DOHH2 (cell line): ENCODE measurements at regions not wholly inside any gene's neighbourhood (a gene's known extent, or its start where the extent isn't known, plus 50 kb on each side); places are given as distances from the start of the nearest gene placed in this dataset.

ENCODE experiments used
- H3F3A ChIP-seq: fragments of 200-600 bp; sonication (generic), shearing (Covaris generic); 2 replicates; pipeline ENCODE4 v1.6.0; 2016; ENCODE audit warnings: antibody characterized with exemption, mild to moderate bottlenecking; ENCODE audit not compliant: control insufficient read depth, insufficient read depth
- H3K27ac ChIP-seq: fragments of 200-600 bp; sonication (generic); 2 replicates; pipeline ENCODE4 v1.5.1; 2014; ENCODE audit warnings: low read depth, mild to moderate bottlenecking, low read length, moderate library complexity
- H3K27me3 ChIP-seq: fragments of 200-600 bp; sonication (generic); 2 replicates; pipeline ENCODE4 v1.6.1; 2014; ENCODE audit warnings: mild to moderate bottlenecking, low read length, mixed read lengths; ENCODE audit not compliant: control insufficient read depth
- H3K36me3 ChIP-seq: fragments of 200-600 bp; sonication (generic); 2 replicates; pipeline ENCODE4 v1.6.1; 2014; ENCODE audit warnings: mild to moderate bottlenecking, low read length, moderate library complexity, mixed read lengths; ENCODE audit not compliant: control insufficient read depth
- H3K4me1 ChIP-seq: fragments of 200-600 bp; sonication (generic); 2 replicates; pipeline ENCODE4 v1.6.1; 2014; ENCODE audit warnings: mild to moderate bottlenecking, low read length, mixed read lengths; ENCODE audit not compliant: control insufficient read depth
- H3K4me2 ChIP-seq: fragments of 200-600 bp; sonication (generic); 2 replicates; pipeline ENCODE4 v1.6.0; 2014; ENCODE audit warnings: mild to moderate bottlenecking, low read length, moderate library complexity
- H3K4me3 ChIP-seq: fragments of 200-600 bp; sonication (generic); 2 replicates; pipeline ENCODE4 v1.5.1; 2014; ENCODE audit warnings: mild to moderate bottlenecking, low read length, mixed read lengths
- H3K79me2 ChIP-seq: fragments of 200-600 bp; sonication (generic); 2 replicates; pipeline ENCODE4 v1.6.1; 2014; ENCODE audit warnings: mild to moderate bottlenecking, low read length, mixed read lengths; ENCODE audit not compliant: control insufficient read depth
- H3K9me2 ChIP-seq: fragments of 200-600 bp; sonication (generic); replicated peaks from 2 replicates; pipeline ENCODE4 v1.6.1; 2014; ENCODE audit warnings: mild to moderate bottlenecking, low read length, mixed read lengths; ENCODE audit not compliant: control insufficient read depth
- H3K9me3 ChIP-seq: fragments of 200-600 bp; sonication (generic); 2 replicates; pipeline ENCODE4 v1.6.1; 2014; ENCODE audit warnings: antibody characterized with exemption, low read length, mixed read lengths; ENCODE audit not compliant: control insufficient read depth, insufficient read depth
- H4K20me1 ChIP-seq: fragments of 200-600 bp; sonication (generic); 2 replicates; pipeline ENCODE4 v1.6.0; 2014; ENCODE audit warnings: low read depth, mild to moderate bottlenecking, antibody characterized with exemption, low read length, moderate library complexity; ENCODE audit not compliant: control insufficient read depth, insufficient read depth
- EZH2phosphoT487 ChIP-seq: fragments of 200-600 bp; sonication (generic); IDR thresholded peaks from 2 replicates; pipeline ENCODE4 v1.6.1; 2017; ENCODE audit warnings: borderline replicate concordance, mild to moderate bottlenecking, antibody characterized with exemption, low read length, moderate library complexity, mixed read lengths
- TF ChIP-seq, protein P1 (sequence below): fragments of 200-600 bp; sonication (generic); IDR thresholded peaks from one replicate; pipeline ENCODE4 v1.5.1; 2014; ENCODE audit warnings: antibody characterized with exemption, mild to moderate bottlenecking, low read depth, low read length; ENCODE audit not compliant: poor library complexity, severe bottlenecking

DNA sequence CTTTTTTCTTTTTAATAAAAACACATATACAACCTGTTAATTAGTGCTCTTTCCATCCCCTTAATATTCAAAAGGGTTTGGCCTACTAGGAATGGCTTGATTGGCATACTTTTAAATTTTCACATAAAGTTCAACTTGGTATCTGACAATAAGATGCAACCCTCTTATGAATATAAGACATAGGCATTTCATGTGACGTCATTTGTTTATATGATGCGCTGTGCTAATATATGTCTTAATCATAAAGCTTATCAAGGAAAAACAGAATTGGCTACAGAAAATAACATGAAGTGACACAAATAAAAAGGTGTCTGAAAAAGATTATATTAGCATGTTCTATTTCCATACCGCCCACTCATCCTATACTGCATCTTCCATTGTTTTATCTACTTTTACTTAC, 1642.4 kb downstream of the EFNA5 start:
- H3K4me1 ChIP-seq, result no peaks in the 10 kb centered on the region
- H3K36me3 ChIP-seq, result no peaks in the 10 kb centered on the region
- H3K27ac ChIP-seq, result no peak overlapping the region
- no peak overlapping the region for H3K4me3 ChIP-seq
- H3K4me2 ChIP-seq, result no peak overlapping the region
- no peaks in the 10 kb centered on the region for H3K9me2 ChIP-seq
- no peaks in the 10 kb centered on the region for H3K79me2 ChIP-seq
- H3K27me3 ChIP-seq, result no peaks in the 10 kb centered on the region
- H4K20me1 ChIP-seq, result no peaks in the 10 kb centered on the region
- H3K9me3 ChIP-seq, result no peaks in the 10 kb centered on the region
- H3F3A ChIP-seq, result no peaks in the 10 kb centered on the region
- TF ChIP-seq, protein P1, sequence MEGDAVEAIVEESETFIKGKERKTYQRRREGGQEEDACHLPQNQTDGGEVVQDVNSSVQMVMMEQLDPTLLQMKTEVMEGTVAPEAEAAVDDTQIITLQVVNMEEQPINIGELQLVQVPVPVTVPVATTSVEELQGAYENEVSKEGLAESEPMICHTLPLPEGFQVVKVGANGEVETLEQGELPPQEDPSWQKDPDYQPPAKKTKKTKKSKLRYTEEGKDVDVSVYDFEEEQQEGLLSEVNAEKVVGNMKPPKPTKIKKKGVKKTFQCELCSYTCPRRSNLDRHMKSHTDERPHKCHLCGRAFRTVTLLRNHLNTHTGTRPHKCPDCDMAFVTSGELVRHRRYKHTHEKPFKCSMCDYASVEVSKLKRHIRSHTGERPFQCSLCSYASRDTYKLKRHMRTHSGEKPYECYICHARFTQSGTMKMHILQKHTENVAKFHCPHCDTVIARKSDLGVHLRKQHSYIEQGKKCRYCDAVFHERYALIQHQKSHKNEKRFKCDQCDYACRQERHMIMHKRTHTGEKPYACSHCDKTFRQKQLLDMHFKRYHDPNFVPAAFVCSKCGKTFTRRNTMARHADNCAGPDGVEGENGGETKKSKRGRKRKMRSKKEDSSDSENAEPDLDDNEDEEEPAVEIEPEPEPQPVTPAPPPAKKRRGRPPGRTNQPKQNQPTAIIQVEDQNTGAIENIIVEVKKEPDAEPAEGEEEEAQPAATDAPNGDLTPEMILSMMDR, result no peak

DNA sequence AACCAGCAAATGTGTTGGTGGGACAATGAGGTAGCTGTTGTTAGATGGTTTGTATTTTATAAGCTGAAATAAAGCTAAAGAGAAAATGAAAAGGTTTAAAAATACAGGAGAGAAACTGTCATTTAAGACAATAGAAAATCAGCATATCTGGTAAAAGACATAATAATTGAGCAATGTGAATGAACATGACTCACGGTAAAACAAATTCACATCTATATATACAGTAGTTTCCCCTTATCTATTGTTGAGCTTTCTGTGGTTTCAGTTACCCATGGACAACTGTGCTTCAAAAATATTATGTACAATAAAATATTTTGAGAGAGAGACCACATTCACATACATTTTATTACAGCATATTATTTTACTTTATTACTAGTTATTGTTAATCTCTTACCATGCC, 1649.8 kb downstream of the EFNA5 start:
- Histone ChIP-seq H3K4me1 (no peaks in the 10 kb centered on the region), H3K36me3 (no peaks in the 10 kb centered on the region), H3K27me3 (no peaks in the 10 kb centered on the region), H3K9me3 (no peaks in the 10 kb centered on the region), H3K79me2 (no peaks in the 10 kb centered on the region), H4K20me1 (no peaks in the 10 kb centered on the region), H3K4me3 (no peak overlapping the region), H3K9me2 (no peaks in the 10 kb centered on the region), H3K4me2 (no peak overlapping the region), H3F3A (no peaks in the 10 kb centered on the region), H3K27ac (no peak overlapping the region)
- no peak for TF ChIP-seq EZH2phosphoT487
- TF ChIP-seq, protein P1, result no peak

DNA sequence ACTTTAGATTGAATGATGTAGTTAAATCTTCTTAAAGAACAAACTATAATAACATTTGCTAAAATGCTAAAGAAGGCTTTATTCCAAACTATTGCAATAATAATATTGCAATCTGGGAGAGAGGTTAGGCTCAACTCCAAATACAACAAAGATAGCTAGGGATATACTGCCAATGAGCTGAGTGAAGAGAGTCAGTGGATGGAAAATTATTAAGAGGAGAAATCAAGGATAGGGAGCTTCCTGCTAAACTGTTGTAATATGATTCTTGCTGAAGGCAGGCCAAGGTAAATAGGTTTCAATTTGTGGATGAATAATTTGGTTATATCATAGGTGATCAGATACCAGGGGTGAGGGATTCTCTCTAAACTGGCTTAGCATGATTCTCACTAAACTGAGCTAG, 1651.5 kb downstream of the EFNA5 start:
- no peaks in the 10 kb centered on the region for H4K20me1 ChIP-seq
- H3K4me3 ChIP-seq, result no peak overlapping the region
- H3K36me3 ChIP-seq, result no peaks in the 10 kb centered on the region
- H3K4me2 ChIP-seq, result no peak overlapping the region
- H3F3A ChIP-seq, result no peaks in the 10 kb centered on the region
- no peaks in the 10 kb centered on the region for H3K79me2 ChIP-seq
- H3K27ac ChIP-seq, result no peak overlapping the region
- no peaks in the 10 kb centered on the region for H3K9me3 ChIP-seq
- no peaks in the 10 kb centered on the region for H3K4me1 ChIP-seq
- no peaks in the 10 kb centered on the region for H3K27me3 ChIP-seq
- no peaks in the 10 kb centered on the region for H3K9me2 ChIP-seq
- TF ChIP-seq, protein P1, result no peak
- TF ChIP-seq EZH2phosphoT487, result no peak

DNA sequence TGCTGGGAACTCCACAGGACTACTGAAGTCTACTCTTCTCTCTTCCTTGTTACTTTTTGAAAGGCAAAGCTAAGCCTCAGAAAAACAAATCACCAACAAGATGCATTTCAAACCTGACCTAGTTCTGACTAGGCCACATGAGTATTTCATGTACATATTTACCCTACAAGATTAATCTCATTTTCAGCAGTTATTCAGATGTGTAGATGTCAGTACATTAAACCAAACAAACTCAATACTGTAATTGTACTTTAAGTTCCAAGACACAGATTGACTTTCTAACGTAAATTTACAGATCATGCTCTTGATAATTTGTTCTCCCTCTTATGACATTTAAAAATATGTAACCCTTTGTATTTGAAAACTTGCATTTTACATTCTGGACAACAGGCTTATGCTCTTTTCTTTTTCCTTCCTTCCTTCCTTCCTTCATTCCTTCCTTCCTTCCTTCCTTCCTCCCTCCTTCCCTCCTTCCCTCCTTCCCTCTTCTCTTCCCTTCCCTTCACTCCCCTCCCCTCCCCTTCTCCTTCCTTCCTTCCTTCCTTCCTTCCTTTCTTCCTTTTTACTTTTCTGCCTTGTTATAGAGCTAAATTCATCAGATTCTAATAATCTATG, 1653.4 kb downstream of the EFNA5 start:
- Histone ChIP-seq H3K27ac (no peak overlapping the region), H3K4me1 (no peaks in the 10 kb centered on the region)
- TF ChIP-seq EZH2phosphoT487, result no peak
- TF ChIP-seq, protein P1, result no peak

More for the DNA sequence above, 1653.4 kb downstream of the EFNA5 start:
- Histone ChIP-seq H3K36me3 (no peaks in the 10 kb centered on the region), H3K9me3 (no peaks in the 10 kb centered on the region), H4K20me1 (no peaks in the 10 kb centered on the region), H3K4me2 (no peak overlapping the region), H3K4me3 (no peak overlapping the region), H3K9me2 (no peaks in the 10 kb centered on the region), H3K79me2 (no peaks in the 10 kb centered on the region), H3K27me3 (no peaks in the 10 kb centered on the region), H3F3A (no peaks in the 10 kb centered on the region)
